Psoas muscle (tissue), 7 donors: ENCODE measurements at regions not wholly inside any gene's neighbourhood (a gene's known extent, or its start where the extent isn't known, plus 50 kb on each side); places are given as distances from the start of the nearest gene placed in this dataset.
"Not testable (repeated sequence)": the region's sequence is repeated elsewhere in the genome, so short reads cannot be mapped to it uniquely, and the experiment has no call there.

Source experiments
- ATAC-seq, 4 donors: fragments of 200-7000 bp; cut with Tn5 transposase; one replicate each; pipeline ENCODE4 v1.9.1; 2020; ENCODE audit warnings: moderate library complexity in 3 of 4, mild to moderate bottlenecking in 2 of 4
- DNase-seq, 2 donors: peaks; one replicate each; pipeline ENCODE4 v3.0.0-alpha.2; 2020
- H3K27ac ChIP-seq: fragments of 200-600 bp; one replicate; pipeline ENCODE4 v1.8.0; 2022
- H3K27me3 ChIP-seq, 3 donors: fragments of 200-600 bp in 1 of 3; one replicate each; pipeline versions ENCODE4 v1.6.1 to v1.8.0; 2013 to 2022; ENCODE audit warnings: low read length in 2 of 3, mild to moderate bottlenecking in 2 of 3, moderate library complexity in 1 of 3; ENCODE audit not compliant: insufficient read depth in 3 of 3
- H3K36me3 ChIP-seq, 2 donors: fragments of 200-600 bp in 1 of 2; one replicate each; pipeline versions ENCODE4 v1.6.1 to v1.8.0; 2013 to 2022; ENCODE audit warnings: low read depth in 1 of 2, mild to moderate bottlenecking in 1 of 2, moderate library complexity in 1 of 2; ENCODE audit not compliant: insufficient read depth in 1 of 2
- H3K4me1 ChIP-seq: fragments of 200-600 bp; one replicate; pipeline ENCODE4 v1.8.0; 2022
- H3K4me3 ChIP-seq: fragments of 200-600 bp; one replicate; pipeline ENCODE4 v1.8.0; 2022; ENCODE audit warnings: mild to moderate bottlenecking
- H3K9me3 ChIP-seq: fragments of 200-600 bp; one replicate; pipeline ENCODE4 v1.8.0; 2022
- WGBS, 3 donors: extraction: QIAGEN DNeasy Blood & Tissue Kit; methylation state at CpG; one replicate each; pipeline versions ENCODE4 v1.1.6 to v1.1.7; 2013; 5-methylcytosine and 5-hydroxymethylcytosine counted together
- intact Hi-C, 2 donors: fragments of 100-400 bp; cut with DNase I; formaldehyde crosslinking; loops; one replicate each; pipeline versions ENCODE4 v1.11.0 to v1.14.2; 2022
- TF ChIP-seq, protein P1 (sequence below): fragments of 200-600 bp; IDR thresholded peaks from one replicate; pipeline ENCODE4 v1.8.0; 2022; ENCODE audit warnings: antibody characterized with exemption
- donor health status: healthy with polysubstance abuse.
- donor health status: DM: no; HTN: no; CAD: no; lungs with moderate emphysema.
- donor health status: Bipolar disorder and iron deficiency.
- donor health status: healthy.
- donor health status: DM: yes; HTN: yes; CAD: no.
- donor health status: DM: no; HTN: no; CAD: no.
- donor health status: DM: yes; HTN: yes; CAD: no.

DNA sequence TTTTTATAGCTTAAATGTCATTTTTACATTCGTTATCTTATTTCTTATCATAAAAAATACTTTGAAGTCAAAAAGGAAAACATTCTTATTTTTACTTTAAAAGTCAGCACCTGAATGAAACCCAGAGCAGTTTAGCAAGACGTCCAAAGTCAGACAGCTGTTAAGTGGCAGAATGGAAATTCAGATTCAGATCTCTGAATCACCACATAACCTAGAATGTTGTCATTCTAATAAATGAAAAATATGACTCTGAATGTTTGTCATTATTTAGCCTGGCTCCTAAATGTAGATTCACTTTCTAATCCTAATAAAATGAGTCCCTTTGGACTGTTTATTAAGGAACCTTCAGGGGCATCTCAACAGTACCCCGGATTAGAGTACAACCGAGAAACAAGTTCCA, 75.2 kb upstream of the RGS7 start:
- no peak for ATAC-seq
- peaks cover 0 to 3% (median 0%) of the 10 kb centered on the region in 3 donors for H3K27me3 ChIP-seq
- intact Hi-C loops, result no loop called here
- 71 to 74% (median 71%) methylated on average over 4 of the region's 4 CpGs for WGBS, 3 donors
- no peak for DNase-seq
- H3K4me1 ChIP-seq, result no peaks in the 10 kb centered on the region
- H3K27ac ChIP-seq, result no peak overlapping the region
- TF ChIP-seq, protein P1, sequence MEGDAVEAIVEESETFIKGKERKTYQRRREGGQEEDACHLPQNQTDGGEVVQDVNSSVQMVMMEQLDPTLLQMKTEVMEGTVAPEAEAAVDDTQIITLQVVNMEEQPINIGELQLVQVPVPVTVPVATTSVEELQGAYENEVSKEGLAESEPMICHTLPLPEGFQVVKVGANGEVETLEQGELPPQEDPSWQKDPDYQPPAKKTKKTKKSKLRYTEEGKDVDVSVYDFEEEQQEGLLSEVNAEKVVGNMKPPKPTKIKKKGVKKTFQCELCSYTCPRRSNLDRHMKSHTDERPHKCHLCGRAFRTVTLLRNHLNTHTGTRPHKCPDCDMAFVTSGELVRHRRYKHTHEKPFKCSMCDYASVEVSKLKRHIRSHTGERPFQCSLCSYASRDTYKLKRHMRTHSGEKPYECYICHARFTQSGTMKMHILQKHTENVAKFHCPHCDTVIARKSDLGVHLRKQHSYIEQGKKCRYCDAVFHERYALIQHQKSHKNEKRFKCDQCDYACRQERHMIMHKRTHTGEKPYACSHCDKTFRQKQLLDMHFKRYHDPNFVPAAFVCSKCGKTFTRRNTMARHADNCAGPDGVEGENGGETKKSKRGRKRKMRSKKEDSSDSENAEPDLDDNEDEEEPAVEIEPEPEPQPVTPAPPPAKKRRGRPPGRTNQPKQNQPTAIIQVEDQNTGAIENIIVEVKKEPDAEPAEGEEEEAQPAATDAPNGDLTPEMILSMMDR, result no peak
- no peak overlapping the region for H3K4me3 ChIP-seq
- H3K36me3 ChIP-seq, result no peaks in the 10 kb centered on the region
- H3K9me3 ChIP-seq, result no peaks in the 10 kb centered on the region

DNA sequence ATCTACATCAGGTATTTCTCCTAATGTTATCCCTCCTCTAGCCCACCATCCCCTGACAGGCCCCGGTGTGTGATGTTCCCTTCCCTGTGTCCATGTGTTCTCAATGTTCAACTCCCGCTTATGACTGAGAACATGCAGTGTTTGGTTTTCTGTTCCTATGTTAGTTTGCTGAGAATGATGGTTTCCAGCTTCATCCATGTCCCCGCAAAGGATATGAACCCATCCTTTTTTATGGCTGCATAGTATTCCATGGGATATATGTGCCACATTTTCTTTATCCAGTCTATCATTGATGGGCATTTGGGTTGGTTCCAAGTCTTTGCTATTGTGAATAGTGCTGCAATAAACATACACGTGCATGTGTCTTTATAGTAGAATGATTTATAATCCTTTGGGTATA, 68.1 kb upstream of the RGS7 start:
- 74 to 92% (median 91%) methylated on average over 4 of the region's 4 CpGs for WGBS, 3 donors
- H3K4me3 ChIP-seq, H3K9me3 ChIP-seq, DNase-seq, intact Hi-C loops, H3K4me1 ChIP-seq, H3K27ac ChIP-seq, H3K36me3 ChIP-seq, ATAC-seq: not testable (repeated sequence)
- H3K27me3 ChIP-seq, result peaks cover 0 to 25% (median 13%) of the 10 kb centered on the region in 3 donors

DNA sequence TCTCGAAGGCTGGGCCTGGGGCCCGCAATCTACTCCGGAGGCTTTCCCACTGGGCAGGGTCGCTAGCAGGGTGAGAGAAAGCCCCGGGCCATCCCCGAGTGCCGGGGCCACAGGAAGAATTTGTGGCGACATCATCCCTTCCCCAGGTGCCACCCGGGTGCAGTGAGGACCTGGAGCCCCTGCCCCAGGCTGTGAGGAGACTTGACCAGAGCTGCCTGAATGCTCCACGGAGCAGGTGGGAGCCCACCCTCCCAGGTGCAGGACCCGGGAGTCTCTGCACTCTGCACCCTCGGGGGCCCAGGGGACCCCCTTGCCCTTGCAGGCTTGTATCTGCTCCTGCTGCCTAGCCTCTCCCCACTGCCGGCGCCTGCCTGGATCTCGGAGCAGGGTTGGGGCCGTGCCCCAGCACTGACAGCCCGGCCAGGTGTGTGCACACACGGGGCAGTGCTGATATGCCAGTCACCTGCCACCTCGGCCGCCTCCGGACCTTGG, 67.5 kb upstream of the RGS7 start:
- TF ChIP-seq, protein P1, result no peak
- peak overlapping the region; percentile 57 for H3K4me3 ChIP-seq
- H3K27me3 ChIP-seq, result peaks cover 0 to 25% (median 13%) of the 10 kb centered on the region in 3 donors
- ATAC-seq (no peak), DNase-seq (peak in 1 of 2 donors; percentile 14)
- WGBS, 3 donors, result 43 to 46% (median 44%) methylated on average over 20 to 21 of the region's 21 CpGs
- H3K27ac ChIP-seq, result no peak overlapping the region
- H3K9me3 ChIP-seq, result peaks cover 6% of the 10 kb centered on the region
- intact Hi-C loops, result no loop called here
- H3K36me3 ChIP-seq, result no peaks in the 10 kb centered on the region
- H3K4me1 ChIP-seq, result no peaks in the 10 kb centered on the region

DNA sequence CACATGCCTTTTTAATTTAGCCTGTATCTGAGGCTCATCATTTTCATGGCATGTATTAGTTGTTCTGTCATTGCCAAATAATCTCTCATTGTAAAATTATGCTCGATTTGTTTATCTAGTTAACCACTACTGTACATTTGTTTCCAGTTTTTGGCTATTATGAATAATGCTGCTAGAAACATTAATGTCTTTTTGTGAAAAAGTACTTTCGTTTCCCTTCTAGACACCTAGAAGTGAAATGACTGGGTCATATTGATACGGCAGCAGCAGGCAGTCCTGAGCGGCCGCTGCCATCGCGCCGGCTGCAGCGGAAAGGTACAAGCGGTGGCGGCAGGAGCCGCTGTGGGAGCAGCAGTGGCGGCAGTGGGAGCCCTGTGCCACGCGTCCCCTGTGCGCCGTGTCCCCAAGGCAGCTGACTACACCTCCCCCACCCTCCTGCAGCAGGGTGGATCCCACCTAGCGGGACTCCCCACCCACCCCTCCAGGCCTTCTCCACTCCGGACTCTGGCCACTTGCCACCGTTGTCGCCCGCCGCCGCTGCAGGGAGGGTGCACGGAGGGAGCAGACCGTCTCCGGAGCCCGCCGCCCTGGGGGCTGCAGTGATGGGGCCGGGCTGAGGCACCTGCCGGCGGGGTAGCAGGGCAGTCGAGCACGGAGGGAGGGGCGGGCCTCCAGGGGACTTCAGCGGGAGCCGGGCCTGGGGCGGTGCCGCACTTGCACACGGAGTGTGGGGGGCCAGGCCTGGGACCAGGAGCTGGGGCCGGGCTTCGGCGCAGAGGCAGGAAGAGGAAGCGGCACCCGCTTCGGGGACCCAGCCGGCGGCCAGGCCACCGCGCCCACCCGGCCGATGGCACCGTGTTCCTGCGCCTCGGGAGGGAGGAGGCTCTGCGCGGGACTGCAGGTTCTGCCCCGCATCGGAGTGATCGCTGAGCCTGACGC, 66.8 kb upstream of the RGS7 start:
- TF ChIP-seq, protein P1, result no peak
- Histone ChIP-seq H3K27ac (no peak overlapping the region), H3K27me3 (peaks cover 0 to 25% (median 13%) of the 10 kb centered on the region in 3 donors), H3K4me1 (no peaks in the 10 kb centered on the region), H3K4me3 (peak overlapping the region; percentile 57), H3K9me3 (peaks cover 6% of the 10 kb centered on the region), H3K36me3 (no peaks in the 10 kb centered on the region)
- ATAC-seq, result peak in 1 of 4 donors; percentile 33
- WGBS, 3 donors, result 1 to 2% (median 1%) methylated on average over 47 to 61 of the region's 61 CpGs
- DNase-seq, result no peak
- intact Hi-C loops, result no loop called here

DNA sequence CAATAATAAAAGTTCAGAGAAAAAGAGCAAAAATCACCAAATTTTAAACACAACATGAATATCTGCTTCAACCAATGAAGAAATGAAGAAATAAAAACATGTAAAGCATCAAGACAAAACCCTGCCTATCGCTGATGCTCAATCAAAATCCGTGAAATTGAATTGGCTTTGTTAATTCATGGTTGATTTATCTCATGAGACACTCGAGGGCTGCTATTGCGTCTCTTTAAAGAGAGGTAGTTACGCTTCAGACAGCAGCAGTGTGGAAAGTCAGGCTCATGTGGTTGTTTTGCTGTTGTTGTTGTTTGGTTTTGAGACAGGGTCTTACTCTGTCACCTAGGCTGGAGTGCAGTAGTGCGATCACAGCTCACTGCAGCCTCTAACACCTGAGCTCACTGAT, 65.5 kb upstream of the RGS7 start:
- no peak overlapping the region for H3K4me3 ChIP-seq
- H3K9me3 ChIP-seq, result peaks cover 6% of the 10 kb centered on the region
- peaks cover 0 to 25% (median 13%) of the 10 kb centered on the region in 3 donors for H3K27me3 ChIP-seq
- intact Hi-C loops, result no loop called here
- DNase-seq (no peak), ATAC-seq (no peak)
- no peak overlapping the region for H3K27ac ChIP-seq
- 39 to 55% (median 42%) methylated on average over 6 of the region's 6 CpGs for WGBS, 3 donors
- TF ChIP-seq, protein P1, result no peak
- no peaks in the 10 kb centered on the region for H3K36me3 ChIP-seq
- H3K4me1 ChIP-seq, result no peaks in the 10 kb centered on the region
